Tibial artery (tissue), 4 donors: ENCODE measurements at regions not wholly inside any gene's neighbourhood (a gene's known extent, or its start where the extent isn't known, plus 50 kb on each side); places are given as distances from the start of the nearest gene placed in this dataset.
A peak's percentile ranks its signal among the peaks of the same experiment; 100 is the strongest.

Source experiments
- DNase-seq, 2 donors: peaks; one replicate each; pipeline ENCODE4 v3.0.0-alpha.2; 2019
- H3K27ac ChIP-seq, 2 donors: fragments of 200-600 bp; sonication (generic) in 1 of 2; 1 replicate in 1 of 2; 2 replicates in 1 of 2; pipeline ENCODE4 v1.5.1; 2018 to 2019; ENCODE audit warnings: mild to moderate bottlenecking in 1 of 2
- H3K27me3 ChIP-seq, 2 donors: fragments of 200-600 bp; sonication (generic) in 1 of 2; one replicate each; pipeline versions ENCODE4 v1.5.1 to v1.6.0; 2016 to 2019
- H3K36me3 ChIP-seq, 3 donors: fragments of 200-600 bp; sonication (generic) in 2 of 3; one replicate each; pipeline ENCODE4 v1.5.1; 2016 to 2019; ENCODE audit warnings: mild to moderate bottlenecking in 2 of 3
- H3K4me1 ChIP-seq, 4 donors: fragments of 200-600 bp; sonication (generic) in 2 of 4; 1 replicate in 3 of 4; 2 replicates in 1 of 4; pipeline ENCODE4 v1.5.1; 2016 to 2019
- H3K4me3 ChIP-seq, 2 donors: fragments of 200-600 bp; sonication (generic) in 1 of 2; 1 replicate in 1 of 2; 2 replicates in 1 of 2; pipeline ENCODE4 v1.5.1; 2018 to 2019; ENCODE audit warnings: mild to moderate bottlenecking in 2 of 2
- H3K9me3 ChIP-seq, 3 donors: fragments of 200-600 bp; sonication (generic) in 1 of 3; one replicate each; pipeline ENCODE4 v1.5.1; 2016 to 2019
- CTCF ChIP-seq, 2 experiments: fragments of 200-600 bp in 1 of 2; fragments of 450-650 bp in 1 of 2; IDR thresholded peaks; one replicate each; pipeline ENCODE4 v1.5.1; 2017 to 2019; ENCODE audit warnings: antibody characterized with exemption in 2 of 2, mild to moderate bottlenecking in 1 of 2, moderate library complexity in 1 of 2
- intact Hi-C: fragments of 100-400 bp; cut with DNase I; formaldehyde crosslinking; loops from one replicate; pipeline ENCODE4 v1.15.0; 2023; ENCODE audit warnings: low total_unique reads

- Histone ChIP-seq H3K27ac (no peak overlapping the region), H3K36me3 (no peaks in the 10 kb centered on the region), H3K9me3 (no peaks in the 10 kb centered on the region), H3K4me1 (peaks cover 0 to 16% (median 6%) of the 10 kb centered on the region in 4 donors), H3K27me3 (no peaks in the 10 kb centered on the region), H3K4me3 (no peak overlapping the region)
- no peak for TF ChIP-seq CTCF (IDR thresholded peaks at IDR 0.05)
- no peak for DNase-seq
- intact Hi-C loops: no loop called here
These were observed 155.4 kb upstream of the KYNU start for GRCh38 chr2:142722086-142722485.

GRCh38 chr2:142721015-142721414 lies 156.4 kb upstream of the KYNU start:
- intact Hi-C loops: no loop called here
- no peak overlapping the region for H3K27ac ChIP-seq
- H3K4me3 ChIP-seq: no peak overlapping the region
- no peaks in the 10 kb centered on the region for H3K9me3 ChIP-seq
- no peaks in the 10 kb centered on the region for H3K27me3 ChIP-seq
- no peak for TF ChIP-seq CTCF (IDR thresholded peaks at IDR 0.05)
- DNase-seq: no peak
- H3K36me3 ChIP-seq: no peaks in the 10 kb centered on the region
- H3K4me1 ChIP-seq: peaks cover 0 to 27% (median 13%) of the 10 kb centered on the region in 4 donors

GRCh38 chr2:142718576-142719155 lies 158.8 kb upstream of the KYNU start:
- Histone ChIP-seq H3K9me3 (no peaks in the 10 kb centered on the region), H3K36me3 (no peaks in the 10 kb centered on the region), H3K27me3 (no peaks in the 10 kb centered on the region), H3K27ac (no peak overlapping the region), H3K4me3 (no peak overlapping the region), H3K4me1 (peaks cover 0 to 31% (median 13%) of the 10 kb centered on the region in 4 donors)
- TF ChIP-seq CTCF (IDR thresholded peaks at IDR 0.05): no peak
- no peak for DNase-seq
- intact Hi-C loops: no loop called here

- H3K9me3 ChIP-seq: no peaks in the 10 kb centered on the region
- intact Hi-C loops: no loop called here
- TF ChIP-seq CTCF (IDR thresholded peaks at IDR 0.05): no peak
- H3K4me3 ChIP-seq: no peak overlapping the region
- peaks cover 0 to 26% (median 13%) of the 10 kb centered on the region in 4 donors for H3K4me1 ChIP-seq
- H3K36me3 ChIP-seq: no peaks in the 10 kb centered on the region
- DNase-seq: peak in 1 of 2 donors; percentile 22
- H3K27ac ChIP-seq: peak overlapping the region; percentile 37 to 40
- H3K27me3 ChIP-seq: no peaks in the 10 kb centered on the region
These were observed 160.8 kb upstream of the KYNU start for GRCh38 chr2:142716463-142717242.

- Histone ChIP-seq H3K4me1 (peaks cover 0 to 26% (median 13%) of the 10 kb centered on the region in 4 donors), H3K9me3 (no peaks in the 10 kb centered on the region), H3K36me3 (no peaks in the 10 kb centered on the region), H3K4me3 (no peak overlapping the region), H3K27me3 (no peaks in the 10 kb centered on the region), H3K27ac (no peak overlapping the region)
- no peak for TF ChIP-seq CTCF (IDR thresholded peaks at IDR 0.05)
- intact Hi-C loops: no loop called here
- no peak for DNase-seq
These were observed 162.9 kb upstream of the KYNU start for GRCh38 chr2:142714600-142714999.
